Thoracic aorta (tissue), 2 donors: ENCODE measurements at regions not wholly inside any gene's neighbourhood (a gene's known extent, or its start where the extent isn't known, plus 50 kb on each side); places are given as distances from the start of the nearest gene placed in this dataset.

Source experiments
- ATAC-seq: fragments of 150-250 bp; one replicate; pipeline ENCODE4 v1.8.0; 2017; ENCODE audit warnings: low read depth; ENCODE audit not compliant: insufficient number of reproducible peaks, low FRiP score
- DNase-seq: peaks from one replicate; pipeline ENCODE4 v3.0.0-alpha.2; 2020; ENCODE audit warnings: low spot score
- H3K27ac ChIP-seq, 2 donors: fragments of 200-600 bp; sonication (generic); 1 replicate in 1 of 2; 2 replicates in 1 of 2; pipeline ENCODE4 v1.5.1; 2016; ENCODE audit warnings: mild to moderate bottlenecking in 2 of 2, moderate library complexity in 2 of 2
- H3K27me3 ChIP-seq: fragments of 200-600 bp; sonication (generic); replicated peaks from 2 replicates; pipeline ENCODE4 v1.6.0; 2016; ENCODE audit warnings: mild to moderate bottlenecking; ENCODE audit not compliant: insufficient read depth
- H3K36me3 ChIP-seq: fragments of 200-600 bp; sonication (generic); one replicate; pipeline ENCODE4 v1.5.1; 2016
- H3K4me1 ChIP-seq, 2 donors: fragments of 200-600 bp; sonication (generic); 1 replicate in 1 of 2; 2 replicates in 1 of 2; pipeline versions ENCODE4 v1.5.1 to v1.6.0; 2016; ENCODE audit warnings: low read depth in 2 of 2, mild to moderate bottlenecking in 1 of 2; ENCODE audit not compliant: control insufficient read depth in 1 of 2
- H3K4me3 ChIP-seq: fragments of 200-600 bp; sonication (generic); 2 replicates; pipeline ENCODE4 v1.5.1; 2016; ENCODE audit warnings: mild to moderate bottlenecking
- H3K9me3 ChIP-seq: fragments of 200-600 bp; sonication (generic); 2 replicates; pipeline ENCODE4 v1.5.1; 2016
- CTCF ChIP-seq: fragments of 200-600 bp; sonication (generic); IDR thresholded peaks from one replicate; pipeline ENCODE4 v1.5.1; 2019; ENCODE audit warnings: antibody characterized with exemption

GRCh38 chr11:111120161-111120560 is 125.4 kb upstream of the POU2AF2 start:
- Histone ChIP-seq H3K4me3 (no peak overlapping the region), H3K27ac (no peak overlapping the region), H3K36me3 (no peaks in the 10 kb centered on the region), H3K27me3 (no peaks in the 10 kb centered on the region), H3K4me1 (peaks cover 0 to 5% of the 10 kb centered on the region in 2 donors), H3K9me3 (no peaks in the 10 kb centered on the region)
- ATAC-seq (no peak), DNase-seq (no peak)
- TF ChIP-seq CTCF = no peak

- no peaks in the 10 kb centered on the region for H3K36me3 ChIP-seq
- TF ChIP-seq CTCF = no peak
- DNase-seq (no peak), ATAC-seq (no peak)
- H3K4me3 ChIP-seq = no peak overlapping the region
- no peak overlapping the region for H3K27ac ChIP-seq
- peaks cover 0 to 5% of the 10 kb centered on the region in 2 donors for H3K4me1 ChIP-seq
- no peaks in the 10 kb centered on the region for H3K27me3 ChIP-seq
- no peaks in the 10 kb centered on the region for H3K9me3 ChIP-seq
Observed at GRCh38 chr11:111119751-111120150, 125.8 kb upstream of the POU2AF2 start.

- DNase-seq = no peak
- TF ChIP-seq CTCF = no peak
- no peak overlapping the region for H3K4me3 ChIP-seq
- H3K9me3 ChIP-seq = no peaks in the 10 kb centered on the region
- no peak for ATAC-seq
- H3K27me3 ChIP-seq = no peaks in the 10 kb centered on the region
- H3K27ac ChIP-seq = no peak overlapping the region
- peaks cover 0 to 5% of the 10 kb centered on the region in 2 donors for H3K4me1 ChIP-seq
- no peaks in the 10 kb centered on the region for H3K36me3 ChIP-seq
Observed at GRCh38 chr11:111115890-111116289, 129.6 kb upstream of the POU2AF2 start.

GRCh38 chr11:111114091-111114490 is 131.4 kb upstream of the POU2AF2 start:
- H3K4me1 ChIP-seq = no peaks in the 10 kb centered on the region
- TF ChIP-seq CTCF = no peak
- no peak overlapping the region for H3K4me3 ChIP-seq
- no peak overlapping the region for H3K27ac ChIP-seq
- no peak for DNase-seq
- H3K27me3 ChIP-seq = no peaks in the 10 kb centered on the region
- no peak for ATAC-seq
- H3K36me3 ChIP-seq = no peaks in the 10 kb centered on the region
- H3K9me3 ChIP-seq = no peaks in the 10 kb centered on the region

GRCh38 chr11:111112614-111113013 is 132.9 kb upstream of the POU2AF2 start:
- Histone ChIP-seq H3K4me1 (no peaks in the 10 kb centered on the region), H3K27me3 (no peaks in the 10 kb centered on the region), H3K36me3 (no peaks in the 10 kb centered on the region), H3K9me3 (no peaks in the 10 kb centered on the region), H3K27ac (no peak overlapping the region), H3K4me3 (no peak overlapping the region)
- DNase-seq (no peak), ATAC-seq (no peak)
- TF ChIP-seq CTCF = no peak
